Uterus (tissue), 3 donors: ENCODE measurements at regions not wholly inside any gene's neighbourhood (a gene's known extent, or its start where the extent isn't known, plus 50 kb on each side); places are given as distances from the start of the nearest gene placed in this dataset.

Experiments
- DNase-seq, 2 donors: peaks; one replicate each; pipeline ENCODE4 v3.0.0-alpha.2; 2019 to 2020
- H3K27ac ChIP-seq, 2 donors: fragments of 200-600 bp; sonication (generic); 1 replicate in 1 of 2; 2 replicates in 1 of 2; pipeline ENCODE4 v1.5.1; 2016 to 2018
- H3K27me3 ChIP-seq, 2 donors: fragments of 200-600 bp; sonication (generic); one replicate each; pipeline ENCODE4 v1.5.1; 2018 to 2019; ENCODE audit warnings: control low read depth in 1 of 2
- H3K36me3 ChIP-seq, 2 donors: fragments of 200-600 bp; sonication (generic); one replicate each; pipeline ENCODE4 v1.5.1; 2019; ENCODE audit warnings: control low read depth in 1 of 2
- H3K4me1 ChIP-seq, 2 donors: fragments of 200-600 bp; sonication (generic); one replicate each; pipeline ENCODE4 v1.5.1; 2018 to 2019; ENCODE audit warnings: control low read depth in 1 of 2
- H3K4me3 ChIP-seq, 2 donors: fragments of 200-600 bp; sonication (generic); 1 replicate in 1 of 2; 2 replicates in 1 of 2; pipeline ENCODE4 v1.5.1; 2018 to 2019; ENCODE audit warnings: mild to moderate bottlenecking in 1 of 2
- H3K9me3 ChIP-seq, 2 donors: fragments of 200-600 bp; sonication (generic); one replicate each; pipeline ENCODE4 v1.5.1; 2019; ENCODE audit warnings: control low read depth in 1 of 2
- CTCF ChIP-seq, 4 experiments: fragments of 200-600 bp in 2 of 4; fragments of 450-650 bp in 2 of 4; sonication (generic) in 2 of 4; IDR thresholded peaks; one replicate each; pipeline ENCODE4 v1.5.1; 2016 to 2019; ENCODE audit warnings: antibody characterized with exemption in 4 of 4, mild to moderate bottlenecking in 2 of 4, moderate library complexity in 1 of 4
- POLR2A ChIP-seq, 2 donors: fragments of 450-650 bp; IDR thresholded peaks; one replicate each; pipeline ENCODE4 v1.6.1; 2016; ENCODE audit warnings: antibody characterized with exemption in 2 of 2, mild to moderate bottlenecking in 1 of 2, moderate library complexity in 1 of 2
- intact Hi-C: fragments of 100-400 bp; cut with DNase I; formaldehyde crosslinking; loops from one replicate; pipeline ENCODE4 v1.15.1; 2023; ENCODE audit warnings: low total_unique reads
- donor health status: DM: yes; HTN: yes; CAD: no.

- Histone ChIP-seq H3K4me3 (no peak overlapping the region), H3K27ac (no peak overlapping the region), H3K27me3 (no peaks in the 10 kb centered on the region), H3K36me3 (no peaks in the 10 kb centered on the region), H3K4me1 (no peaks in the 10 kb centered on the region), H3K9me3 (no peaks in the 10 kb centered on the region)
- TF ChIP-seq CTCF (IDR thresholded peaks at IDR 0.05) (no peak), POLR2A (IDR thresholded peaks at IDR 0.05) (no peak)
- no peak for DNase-seq
- intact Hi-C loops = no loop called here
Measured at GRCh38 chr14:85333313-85333712, 196.6 kb upstream of the FLRT2 start.

- Histone ChIP-seq H3K27ac (no peak overlapping the region), H3K36me3 (no peaks in the 10 kb centered on the region), H3K4me3 (no peak overlapping the region), H3K9me3 (no peaks in the 10 kb centered on the region), H3K4me1 (no peaks in the 10 kb centered on the region), H3K27me3 (no peaks in the 10 kb centered on the region)
- TF ChIP-seq CTCF (IDR thresholded peaks at IDR 0.05) = no peak
- TF ChIP-seq POLR2A (IDR thresholded peaks at IDR 0.05) = no peak
- no peak for DNase-seq
- intact Hi-C loops = no loop called here
Measured at GRCh38 chr14:85333841-85334240, 196.1 kb upstream of the FLRT2 start.

GRCh38 chr14:85334316-85334715 lies 195.6 kb upstream of the FLRT2 start:
- DNase-seq = no peak
- no peak overlapping the region for H3K4me3 ChIP-seq
- intact Hi-C loops = no loop called here

GRCh38 chr14:85336257-85336656 lies 193.7 kb upstream of the FLRT2 start:
- DNase-seq = no peak
- no peaks in the 10 kb centered on the region for H3K36me3 ChIP-seq
- no peaks in the 10 kb centered on the region for H3K9me3 ChIP-seq
- no peaks in the 10 kb centered on the region for H3K4me1 ChIP-seq
- TF ChIP-seq POLR2A (IDR thresholded peaks at IDR 0.05) = no peak
- no peak for TF ChIP-seq CTCF (IDR thresholded peaks at IDR 0.05)
- intact Hi-C loops = no loop called here
- no peak overlapping the region for H3K27ac ChIP-seq
- H3K27me3 ChIP-seq = no peaks in the 10 kb centered on the region
- H3K4me3 ChIP-seq = no peak overlapping the region

More at GRCh38 chr14:85334316-85334715, 195.6 kb upstream of the FLRT2 start:
- no peaks in the 10 kb centered on the region for H3K4me1 ChIP-seq
- no peak overlapping the region for H3K27ac ChIP-seq
- no peaks in the 10 kb centered on the region for H3K27me3 ChIP-seq
- TF ChIP-seq POLR2A (IDR thresholded peaks at IDR 0.05) (no peak), CTCF (IDR thresholded peaks at IDR 0.05) (no peak)
- H3K36me3 ChIP-seq = no peaks in the 10 kb centered on the region
- H3K9me3 ChIP-seq = no peaks in the 10 kb centered on the region

GRCh38 chr14:85336817-85337216 lies 193.1 kb upstream of the FLRT2 start:
- H3K9me3 ChIP-seq = no peaks in the 10 kb centered on the region
- no peaks in the 10 kb centered on the region for H3K27me3 ChIP-seq
- DNase-seq = no peak
- intact Hi-C loops = no loop called here
- H3K4me1 ChIP-seq = no peaks in the 10 kb centered on the region
- H3K27ac ChIP-seq = no peak overlapping the region
- TF ChIP-seq POLR2A (IDR thresholded peaks at IDR 0.05) = no peak
- no peak overlapping the region for H3K4me3 ChIP-seq
- no peaks in the 10 kb centered on the region for H3K36me3 ChIP-seq

GRCh38 chr14:85338895-85339294 lies 191.0 kb upstream of the FLRT2 start:
- H3K27ac ChIP-seq = no peak overlapping the region
- TF ChIP-seq POLR2A (IDR thresholded peaks at IDR 0.05) (no peak), CTCF (IDR thresholded peaks at IDR 0.05) (no peak)
- intact Hi-C loops = no loop called here

More at GRCh38 chr14:85338895-85339294, 191.0 kb upstream of the FLRT2 start:
- Histone ChIP-seq H3K4me3 (no peak overlapping the region), H3K4me1 (no peaks in the 10 kb centered on the region), H3K27me3 (no peaks in the 10 kb centered on the region), H3K36me3 (no peaks in the 10 kb centered on the region), H3K9me3 (no peaks in the 10 kb centered on the region)
- no peak for DNase-seq
